Panc1 (cell line): ENCODE measurements at regions not wholly inside any gene's neighbourhood (a gene's known extent, or its start where the extent isn't known, plus 50 kb on each side); places are given as distances from the start of the nearest gene placed in this dataset.

Experiments
- ATAC-seq: fragments of 200-7000 bp; cut with Tn5 transposase; 2 replicates; pipeline ENCODE4 v1.9.1; 2020; ENCODE audit warnings: mild to moderate bottlenecking, moderate library complexity
- BruUV-seq: library from RNA; stranded (reverse); fragments of 400-500 nt; replicated peaks from 2 replicates; lab custom pipeline; 2021; lab: Mats Ljungman, UMichigan
- CTCF ChIA-PET: fragments of 300-600 bp; sonication (Branson Sonifier 250); formaldehyde crosslinking; loops from one replicate; lab custom pipeline; 2022; ENCODE audit warnings: antibody characterized with exemption; lab: Charles Lee
- POLR2A ChIA-PET: fragments of 300-600 bp; sonication (Branson Sonifier 250); formaldehyde crosslinking; loops from one replicate; lab custom pipeline; 2022; ENCODE audit warnings: antibody characterized with exemption; lab: Charles Lee
- DNase-seq: peaks from one replicate; pipeline ENCODE4 v3.0.0-alpha.2; 2010; ENCODE audit warnings: low read depth, low spot score
- H3K27ac ChIP-seq: 2 replicates; pipeline ENCODE4 v1.5.1; 2011; ENCODE audit warnings: mild to moderate bottlenecking, low read length, inconsistent platforms
- H3K27me3 ChIP-seq: fragments of 200-500 bp; sonication (Bioruptor generic); 2 replicates; pipeline ENCODE4 v1.6.0; 2014; ENCODE audit warnings: low read length, inconsistent platforms; ENCODE audit not compliant: control insufficient read depth, insufficient read depth
- H3K36me3 ChIP-seq: fragments of 200-500 bp; sonication (Bioruptor generic); 2 replicates; pipeline ENCODE4 v1.5.1; 2014; ENCODE audit warnings: inconsistent platforms, mild to moderate bottlenecking, low read length, moderate library complexity; ENCODE audit not compliant: control insufficient read depth, insufficient read depth
- H3K4me1 ChIP-seq: 2 replicates; pipeline ENCODE4 v1.5.1; 2011; ENCODE audit warnings: inconsistent platforms, mild to moderate bottlenecking, low read length, moderate library complexity; ENCODE audit not compliant: control insufficient read depth, insufficient read depth
- H3K4me3 ChIP-seq, 2 experiments: 2 replicates each; pipeline ENCODE4 v1.5.1; 2011 to 2012; ENCODE audit warnings: low read depth in 2 of 2, low read length in 2 of 2, mild to moderate bottlenecking in 2 of 2, inconsistent platforms in 1 of 2, moderate library complexity in 1 of 2
- H3K9me3 ChIP-seq: fragments of 200-500 bp; sonication (Bioruptor generic); 2 replicates; pipeline ENCODE4 v1.5.1; 2014; ENCODE audit warnings: low read depth, mild to moderate bottlenecking, inconsistent platforms, low read length, moderate library complexity; ENCODE audit not compliant: control insufficient read depth, insufficient read depth
- CTCF ChIP-seq: fragments of 450-650 bp; IDR thresholded peaks from 2 replicates; pipeline ENCODE4 v1.5.1; 2017; ENCODE audit warnings: mild to moderate bottlenecking
- POLR2AphosphoS5 ChIP-seq: IDR thresholded peaks from 2 replicates; pipeline ENCODE4 v1.6.1; 2012; ENCODE audit warnings: mild to moderate bottlenecking, low read depth, low read length, moderate library complexity
- REST ChIP-seq, 2 experiments: IDR thresholded peaks; 2 replicates each; pipeline ENCODE4 v1.6.1; 2011 to 2012; ENCODE audit warnings: low read depth in 2 of 2, control low read depth in 1 of 2, low read length in 1 of 2, mild to moderate bottlenecking in 1 of 2, moderate library complexity in 1 of 2; ENCODE audit not compliant: insufficient read depth in 1 of 2
- SIN3A ChIP-seq: IDR thresholded peaks from 2 replicates; pipeline ENCODE4 v1.6.1; 2012; ENCODE audit warnings: low read depth, mild to moderate bottlenecking, low read length, moderate library complexity, borderline replicate concordance; ENCODE audit not compliant: insufficient read depth
- TCF7L2 ChIP-seq: IDR thresholded peaks from 2 replicates; pipeline ENCODE4 v1.6.1; 2011; ENCODE audit warnings: mild to moderate bottlenecking, low read depth, low read length, inconsistent platforms
- in situ Hi-C: cut with HindIII; loops from 2 replicates; pipeline ENCODE4 v1.10.0; 2016; ENCODE audit warnings: low sequenced_read_pairs, low pct_unique_long_range_greater_than_20kb
- intact Hi-C: fragments of 100-400 bp; cut with micrococcal nuclease; formaldehyde crosslinking; loops from one replicate; pipeline ENCODE4 v1.10.0; 2022; ENCODE audit not compliant: unreplicated experiment

GRCh38 chr6:22878706-22879105 is 309.3 kb downstream of the HDGFL1 start:
- Histone ChIP-seq H3K4me3 (no peak overlapping the region), H3K27ac (no peak overlapping the region), H3K4me1 (no peaks in the 10 kb centered on the region), H3K9me3 (no peaks in the 10 kb centered on the region), H3K27me3 (no peaks in the 10 kb centered on the region), H3K36me3 (no peaks in the 10 kb centered on the region)
- ChIA-PET POLR2A (interaction anchor here (0.7 kb wide), 1 partner anchor 12 kb away, joined by 3 read pairs; no protein-coding TSS in a partner anchor), CTCF (no interaction called here)
- no peak for ATAC-seq
- in situ Hi-C loops (no loop called here), intact Hi-C loops (no loop called here)
- BruUV-seq: no TSS peak
- no peak for DNase-seq
- no peak for TF ChIP-seq TCF7L2
- no peak for TF ChIP-seq REST (IDR thresholded peaks at IDR 0.05; ENCODE audit: insufficient read depth in 1 of 2, low read depth in 2 of 2, low read length in 1 of 2)
- no peak for TF ChIP-seq POLR2AphosphoS5
- no peak for TF ChIP-seq SIN3A
- TF ChIP-seq CTCF: no peak

- no peaks in the 10 kb centered on the region for H3K27me3 ChIP-seq
- ATAC-seq: peak; percentile 99
- POLR2A ChIA-PET: no interaction called here
- no peak for DNase-seq
- H3K4me3 ChIP-seq: no peak overlapping the region
- CTCF ChIA-PET: no interaction called here
- H3K36me3 ChIP-seq: no peaks in the 10 kb centered on the region
- H3K9me3 ChIP-seq: no peaks in the 10 kb centered on the region
- in situ Hi-C loops: no loop called here
- no peaks in the 10 kb centered on the region for H3K4me1 ChIP-seq
- peak overlapping the region; percentile 73 for H3K27ac ChIP-seq
- no TSS peak for BruUV-seq
- intact Hi-C loops: no loop called here
- TF ChIP-seq CTCF (no peak), REST (IDR thresholded peaks at IDR 0.05; ENCODE audit: insufficient read depth in 1 of 2, low read depth in 2 of 2, low read length in 1 of 2) (no peak), POLR2AphosphoS5 (no peak), SIN3A (no peak), TCF7L2 (no peak)
Measured at GRCh38 chr6:22880686-22881433, 311.5 kb downstream of the HDGFL1 start.
